GM21447 (cell line): ENCODE measurements at regions not wholly inside any gene's neighbourhood (a gene's known extent, or its start where the extent isn't known, plus 50 kb on each side); places are given as distances from the start of the nearest gene placed in this dataset.

Experiments used
- ATAC-seq: cut with Tn5 transposase; IDR thresholded peaks from one replicate; pipeline ENCODE4 v1.9.1; 2021; ENCODE audit not compliant: unreplicated experiment

DNA sequence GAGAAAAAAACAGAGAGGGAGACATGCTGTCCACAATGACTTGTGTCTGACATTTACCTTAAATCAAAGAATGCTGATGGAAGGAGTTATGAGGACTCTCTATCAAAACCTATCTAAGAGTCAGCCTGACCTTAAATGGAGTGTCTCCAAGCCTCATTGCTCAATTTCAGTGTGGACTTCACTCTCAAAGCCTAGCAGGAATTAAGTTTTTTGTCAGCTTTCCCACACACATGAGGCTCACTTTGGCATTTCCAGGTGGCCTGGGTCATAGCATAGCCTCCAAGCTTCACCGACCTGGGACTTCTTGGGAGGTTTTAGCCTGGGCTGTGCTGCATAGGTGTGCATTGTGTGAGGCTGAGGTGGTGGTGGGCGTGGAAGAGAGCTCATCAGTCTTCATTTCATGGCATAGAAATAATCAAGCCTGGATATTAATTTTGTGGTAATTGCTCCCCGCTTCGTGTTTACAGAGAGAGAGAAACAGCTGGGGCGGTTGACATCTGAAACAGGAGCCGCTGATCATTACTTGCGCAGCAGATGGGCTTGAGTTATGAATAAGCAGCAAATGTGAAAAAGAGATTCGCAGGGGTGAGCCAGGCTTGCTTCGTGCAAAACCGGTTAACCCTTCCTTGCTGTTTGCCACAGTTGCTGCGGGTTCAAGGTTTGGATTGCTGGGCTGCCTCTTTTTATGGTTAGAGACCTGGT, 647.8 kb downstream of the INHBA start:
- no peak for ATAC-seq

DNA sequence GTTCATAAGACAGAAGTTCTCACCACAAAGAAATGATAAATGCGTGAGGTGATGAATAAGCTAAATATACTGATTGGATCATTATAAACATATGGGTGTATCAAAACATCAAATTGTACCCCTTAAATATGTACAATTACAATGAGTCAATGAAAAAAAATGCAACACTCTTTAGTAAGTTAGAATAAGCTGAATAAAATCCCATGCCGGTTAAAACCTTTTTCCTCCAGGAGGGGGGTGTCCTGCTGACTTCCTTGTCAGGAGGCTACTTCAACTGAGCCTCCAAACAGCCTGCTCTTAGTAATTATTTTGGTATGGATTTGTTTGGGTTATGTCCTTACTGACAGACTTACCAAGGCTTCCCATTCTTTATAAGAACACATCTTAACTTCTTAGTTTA, 649.1 kb downstream of the INHBA start:
- no peak for ATAC-seq

DNA sequence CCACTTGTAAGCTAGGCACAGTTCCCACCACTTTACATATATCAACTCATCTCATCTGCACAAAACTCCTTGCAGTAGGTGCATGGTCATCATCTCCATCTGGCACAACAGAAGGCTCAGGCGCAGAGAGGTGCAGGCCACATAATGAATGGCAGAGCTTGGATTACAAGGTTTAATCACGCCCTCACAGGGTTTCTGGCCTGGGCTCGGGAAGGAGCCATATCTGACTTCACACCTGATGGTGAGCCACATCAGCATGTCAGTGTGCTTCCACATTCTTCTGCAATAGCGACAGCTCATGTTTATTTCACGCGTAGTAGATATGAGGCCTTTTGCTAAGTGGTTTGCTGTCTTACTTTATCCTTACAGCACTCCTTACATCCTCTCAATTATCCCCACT, 650.2 kb downstream of the INHBA start:
- no peak for ATAC-seq

DNA sequence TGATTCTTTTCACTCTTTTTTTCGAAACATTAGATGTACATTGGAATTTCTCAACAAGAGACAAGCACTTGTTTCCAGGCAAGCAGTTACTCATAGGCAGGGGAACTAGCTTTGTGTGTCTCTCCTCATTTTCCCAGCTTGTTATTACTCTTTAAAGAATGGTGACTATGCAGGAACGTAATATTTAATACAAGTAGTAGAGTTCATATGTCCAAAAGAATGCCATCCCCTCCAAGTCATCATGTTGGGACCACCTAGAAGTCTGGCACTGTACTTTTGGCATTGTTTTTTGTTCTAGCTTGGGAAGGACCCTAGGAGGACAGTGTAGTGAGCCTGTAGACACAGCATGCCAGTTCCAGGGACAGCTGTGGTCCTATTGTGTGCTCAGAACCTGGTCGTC, 650.7 kb downstream of the INHBA start:
- no peak for ATAC-seq

DNA sequence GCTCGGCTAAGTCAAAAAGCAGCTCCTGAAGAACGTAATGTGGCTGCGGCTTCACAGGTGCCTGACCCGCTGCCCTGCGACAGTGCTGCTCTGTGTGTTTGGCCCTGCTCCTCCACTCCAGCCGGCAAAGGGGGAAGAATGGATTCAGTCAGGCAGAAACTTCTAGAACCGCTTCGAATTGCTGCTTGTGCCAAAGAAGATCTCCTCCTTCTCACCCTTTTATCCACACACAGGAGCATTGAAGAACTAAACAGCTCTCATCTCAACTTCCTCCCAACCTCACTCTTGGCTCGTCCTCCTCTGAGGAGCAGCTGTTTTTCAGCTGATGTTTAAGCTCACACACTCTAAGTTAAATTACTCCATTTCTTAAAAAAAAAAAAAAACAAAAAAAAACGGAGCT, 651.4 kb downstream of the INHBA start:
- no peak for ATAC-seq

DNA sequence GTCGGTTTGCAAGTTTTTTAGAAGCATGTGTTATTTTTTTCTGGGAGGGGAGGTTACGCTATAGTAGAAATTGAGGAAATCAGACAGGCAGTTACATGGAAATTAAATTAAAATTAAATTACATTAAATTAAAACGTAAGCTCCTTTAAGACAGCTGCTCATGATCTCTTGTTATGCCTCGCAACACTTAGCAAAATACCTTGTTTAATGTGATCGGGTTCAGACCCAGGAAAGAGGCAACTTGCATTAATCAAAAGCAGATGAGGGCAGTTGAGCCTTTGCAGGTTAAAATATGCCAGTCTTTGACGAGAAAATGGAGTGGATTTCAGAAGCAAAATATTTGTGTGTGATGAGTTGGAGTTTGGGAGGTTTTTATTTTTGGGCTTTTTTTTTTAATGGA, 651.8 kb downstream of the INHBA start:
- no peak for ATAC-seq

DNA sequence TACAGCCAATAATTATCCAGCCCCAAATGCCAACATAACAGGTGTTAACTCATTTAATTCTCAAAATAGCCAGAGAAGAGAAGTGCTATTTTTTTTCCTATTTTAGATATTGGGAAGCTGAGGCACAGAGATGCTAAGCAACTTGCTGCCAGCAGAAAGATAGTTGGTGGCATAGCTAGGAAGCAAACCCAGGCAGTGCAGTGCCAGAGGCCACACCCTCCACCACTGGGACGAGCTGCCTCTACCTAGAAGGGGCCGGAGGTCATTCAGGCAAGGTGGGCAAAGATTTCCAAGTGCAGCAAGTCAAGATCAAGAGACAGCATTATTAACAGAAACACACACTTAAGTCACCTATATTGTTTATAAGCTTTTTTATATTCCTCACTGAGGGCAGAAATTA, 654.1 kb downstream of the INHBA start:
- no peak for ATAC-seq

DNA sequence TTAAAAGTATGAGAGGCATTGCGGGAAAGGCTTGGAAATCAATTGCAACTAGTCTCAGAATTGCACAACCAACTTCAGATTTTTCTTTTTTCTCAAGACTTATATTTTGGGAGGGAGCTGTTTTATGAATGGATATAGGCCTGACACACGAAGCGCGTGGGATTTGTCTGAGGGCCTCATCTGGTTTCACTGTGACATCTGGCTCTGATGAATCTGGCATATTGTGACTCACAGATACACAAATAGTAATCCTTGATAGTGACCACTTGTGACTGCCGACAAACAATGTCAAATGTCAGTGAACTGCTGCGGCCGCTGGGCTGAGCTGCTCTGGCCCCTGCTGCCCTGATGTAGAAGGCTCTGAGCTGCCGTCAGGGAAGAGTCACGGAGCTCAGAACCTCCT, 655.1 kb downstream of the INHBA start:
- no peak for ATAC-seq

DNA sequence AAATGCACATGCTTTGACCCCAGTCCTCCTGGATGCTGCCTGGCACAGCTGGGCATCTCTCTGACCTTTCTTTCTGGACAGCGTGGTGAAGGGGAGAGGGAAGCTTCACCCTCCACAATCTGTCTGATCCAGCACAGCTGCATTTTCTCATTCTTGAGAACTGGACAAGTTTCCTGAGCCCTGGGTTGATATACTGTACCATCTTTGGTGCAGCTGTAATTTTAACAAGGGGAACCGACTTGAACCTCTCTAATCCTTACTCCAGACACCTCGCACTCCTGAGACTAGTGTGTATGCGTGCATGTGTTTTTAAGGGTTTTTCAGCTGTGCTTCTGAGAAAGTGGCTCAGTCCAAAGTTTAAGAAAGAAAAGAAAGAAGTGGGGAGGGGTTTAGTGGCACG, 655.7 kb downstream of the INHBA start:
- ATAC-seq: no peak

DNA sequence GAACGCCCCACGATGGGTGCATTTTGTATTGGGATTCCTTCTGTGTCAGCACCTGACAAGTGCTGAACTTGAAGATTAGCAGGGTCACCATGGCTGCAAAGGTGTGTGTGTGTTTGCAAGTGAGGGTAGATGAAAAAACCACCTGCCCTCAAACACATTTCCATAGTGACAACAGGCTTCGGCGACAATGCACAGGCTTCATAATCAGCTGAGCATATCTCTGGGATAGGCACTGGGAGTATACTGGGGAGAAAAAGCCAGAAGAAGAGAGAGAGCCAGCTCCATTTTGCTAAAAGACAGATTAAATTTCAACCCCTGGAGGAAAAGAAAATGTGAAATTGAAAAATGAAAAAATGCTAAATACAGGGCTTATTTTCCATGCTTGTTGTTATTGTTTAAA, 656.1 kb downstream of the INHBA start:
- no peak for ATAC-seq

DNA sequence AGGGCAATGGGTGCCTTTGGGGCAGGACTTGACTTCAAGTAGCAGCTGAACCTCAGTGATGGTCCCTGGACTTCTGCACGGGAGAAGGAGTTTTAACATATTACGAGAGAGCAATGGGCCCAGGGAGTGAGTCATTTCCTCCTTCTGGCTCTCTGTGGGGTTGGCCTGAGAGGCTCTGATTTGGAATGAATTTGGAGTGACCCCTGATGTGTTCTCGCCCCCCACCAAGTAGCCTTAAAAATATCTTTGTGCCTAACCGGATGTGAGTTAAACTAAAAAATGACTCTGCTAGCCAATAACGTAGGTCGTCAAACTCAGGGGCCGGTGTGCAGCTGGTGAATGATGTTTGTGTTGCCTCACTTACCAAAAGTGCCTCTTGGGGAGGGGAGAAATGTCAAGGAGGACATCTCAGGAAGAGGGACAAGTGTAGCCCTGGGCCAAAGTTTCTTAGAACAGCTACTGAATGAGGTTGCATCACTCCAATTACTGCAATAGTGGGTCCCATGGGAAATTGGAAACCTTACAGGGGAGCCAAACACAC, 656.6 kb downstream of the INHBA start:
- no peak for ATAC-seq

DNA sequence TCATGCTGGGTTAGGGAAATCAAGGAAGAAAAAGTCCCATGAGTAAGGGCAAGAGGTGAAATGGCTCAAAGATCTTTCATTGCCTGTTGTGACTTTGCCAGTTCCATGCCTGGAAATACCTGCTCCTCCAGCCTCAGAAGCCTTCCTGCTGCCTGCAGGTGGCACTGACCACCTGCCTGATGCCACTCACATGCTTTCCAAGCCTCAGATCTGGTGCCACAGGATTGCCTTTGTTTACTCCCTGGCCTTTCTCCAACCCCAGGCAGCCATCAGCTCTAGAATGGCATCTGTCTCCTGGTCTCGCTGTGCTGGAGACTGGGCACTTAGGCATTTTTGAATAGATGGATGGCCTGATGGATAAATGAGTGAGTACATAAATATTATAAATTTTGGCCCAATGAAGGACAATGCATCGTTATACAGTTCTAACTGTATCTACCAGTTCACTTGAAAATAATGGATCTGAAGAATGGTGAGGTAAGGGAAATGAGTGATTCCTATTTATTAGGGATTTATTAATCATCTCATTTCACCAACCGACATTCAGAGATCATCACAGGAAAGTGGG, 657.2 kb downstream of the INHBA start:
- ATAC-seq: no peak

DNA sequence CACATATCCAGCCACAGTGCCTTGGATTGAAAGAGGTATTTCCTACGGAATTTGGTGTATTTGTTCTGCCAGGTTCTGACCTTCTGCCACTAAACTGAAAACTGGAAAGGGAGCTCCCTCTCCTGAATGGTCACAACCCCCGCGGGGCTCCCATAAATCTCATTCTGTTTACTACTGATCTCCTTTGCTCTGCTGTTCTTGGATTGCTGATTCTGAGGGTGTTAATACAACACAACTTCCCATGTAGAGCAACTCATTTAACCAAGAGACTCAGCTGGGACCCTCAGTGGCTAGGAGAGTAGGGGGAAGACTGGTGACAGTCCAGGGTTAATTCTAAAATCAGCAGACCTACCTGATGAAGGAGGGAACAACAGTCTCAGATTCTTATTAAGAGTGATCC, 662.9 kb downstream of the INHBA start:
- no peak for ATAC-seq

DNA sequence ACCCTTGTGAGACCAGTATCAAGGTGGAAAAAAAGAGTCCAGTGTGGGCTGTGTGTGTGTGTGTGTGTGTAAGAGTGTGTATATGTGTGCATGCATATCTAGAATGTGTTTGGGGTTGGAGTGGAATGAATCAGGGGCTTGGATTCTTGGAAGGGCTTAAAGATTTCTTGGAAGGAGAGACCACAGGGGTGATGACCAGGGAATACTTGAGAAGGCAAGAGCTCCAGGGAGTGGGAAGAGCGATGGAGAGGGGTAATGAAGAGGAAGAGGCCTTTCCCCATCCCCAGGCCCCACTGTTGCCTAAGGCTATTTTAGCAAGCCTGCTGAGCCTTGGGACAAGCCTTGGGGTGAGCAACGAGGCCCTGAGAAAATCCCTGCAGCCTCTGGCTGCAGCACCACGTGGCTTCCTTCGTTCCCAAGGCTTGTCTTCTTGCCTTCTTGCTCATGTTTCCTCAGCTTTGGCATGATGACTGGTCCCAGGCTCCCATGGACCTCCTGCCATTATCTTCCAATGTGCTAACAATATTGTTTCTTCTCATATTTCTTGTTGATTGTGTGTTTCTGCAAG, 663.4 kb downstream of the INHBA start:
- no peak for ATAC-seq

DNA sequence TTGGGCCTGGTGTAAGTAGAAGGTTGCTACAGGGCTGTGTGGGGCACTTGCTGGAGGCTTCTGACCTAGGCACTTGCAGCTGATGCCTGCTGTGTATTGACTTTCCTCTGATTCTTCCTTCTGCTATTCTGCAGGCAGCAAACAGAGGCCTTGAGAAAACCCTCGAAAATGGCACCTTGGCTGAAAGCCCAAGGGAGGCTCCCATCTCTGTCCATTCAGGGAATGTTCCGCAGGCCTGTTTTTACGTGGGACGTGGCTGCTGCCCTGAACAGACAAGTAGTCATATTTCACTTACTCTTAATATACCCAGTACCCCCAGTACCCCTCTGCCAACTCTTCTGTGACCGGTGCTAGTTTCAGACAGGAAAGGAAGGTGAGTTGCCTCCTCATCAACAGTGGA, 664.7 kb downstream of the INHBA start:
- ATAC-seq: no peak

DNA sequence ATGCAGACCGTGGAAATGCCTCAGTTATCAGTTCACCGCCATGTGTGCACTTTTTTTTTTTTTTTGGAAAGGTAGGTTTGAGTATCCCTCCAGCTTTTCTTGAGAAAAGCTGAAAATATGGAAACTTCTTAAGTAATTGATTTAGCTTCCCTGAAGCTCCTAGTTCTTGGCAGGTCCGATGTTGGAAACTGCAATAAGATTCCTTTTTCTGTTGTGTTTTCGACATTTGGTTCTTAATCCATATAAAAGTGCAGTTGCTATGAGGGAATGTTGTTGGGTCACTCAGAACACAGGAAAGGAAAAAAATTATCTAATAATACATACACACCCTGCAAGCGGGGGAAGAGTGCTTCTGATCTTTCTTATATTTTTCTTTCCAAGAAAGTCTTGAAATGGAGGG, 665.2 kb downstream of the INHBA start:
- ATAC-seq: no peak

DNA sequence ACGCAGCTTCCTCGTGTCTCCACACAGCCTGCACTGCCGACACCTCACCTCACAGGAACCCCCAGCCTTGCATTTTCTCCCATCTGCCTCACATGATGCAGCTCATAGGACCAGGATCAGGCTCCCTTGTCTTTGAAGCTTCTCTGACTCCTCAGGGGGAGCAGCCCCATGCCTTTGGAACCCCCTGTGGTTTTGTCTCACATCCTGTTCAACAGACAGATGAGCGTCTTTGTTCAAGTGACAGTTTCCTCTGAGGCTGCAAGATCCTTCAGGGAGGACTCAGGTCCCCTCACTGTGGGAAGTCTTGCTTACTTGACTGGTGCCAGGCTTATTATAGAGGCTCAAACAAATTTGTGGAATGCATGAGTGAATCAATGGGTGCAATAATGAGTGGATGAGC, 667.1 kb downstream of the INHBA start:
- no peak for ATAC-seq

DNA sequence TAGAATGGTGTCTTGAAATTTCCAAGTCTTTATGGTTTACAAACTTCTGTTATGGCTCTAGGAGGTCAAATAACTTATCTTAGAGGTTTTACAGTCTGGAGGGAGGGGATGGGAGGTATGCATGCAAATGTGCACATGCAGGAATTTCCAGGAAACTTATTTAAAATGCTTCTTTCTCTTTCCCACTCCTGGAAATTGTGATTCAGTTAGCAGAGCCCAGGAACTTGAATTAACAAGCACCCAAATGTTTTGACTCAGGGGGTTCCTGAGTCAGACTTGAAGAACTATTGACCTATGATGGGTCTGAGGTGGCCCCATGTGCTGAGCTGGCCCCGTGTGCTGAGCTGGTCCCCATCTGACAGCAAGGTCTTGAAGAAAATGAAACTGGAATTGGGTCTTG, 669.4 kb downstream of the INHBA start:
- no peak for ATAC-seq

DNA sequence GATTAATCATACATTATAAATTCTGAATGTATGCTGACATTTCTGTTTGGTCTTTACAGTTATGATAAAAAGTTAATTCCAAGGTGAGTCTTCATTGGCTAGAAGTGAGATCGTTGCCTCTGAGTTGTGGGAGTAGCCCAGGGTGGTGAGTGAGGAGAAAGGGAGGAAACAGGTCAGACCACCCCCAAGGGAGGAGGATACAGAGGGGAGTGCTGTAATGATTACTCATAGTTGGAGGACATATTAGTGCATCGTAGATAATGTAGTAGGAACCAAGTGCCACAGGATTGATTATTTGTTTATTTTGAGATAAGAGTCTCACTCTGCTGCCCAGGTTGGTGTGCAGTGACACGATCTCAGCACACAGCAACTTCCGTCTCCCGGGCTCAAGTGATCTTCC, 672.2 kb downstream of the INHBA start:
- ATAC-seq: no peak

DNA sequence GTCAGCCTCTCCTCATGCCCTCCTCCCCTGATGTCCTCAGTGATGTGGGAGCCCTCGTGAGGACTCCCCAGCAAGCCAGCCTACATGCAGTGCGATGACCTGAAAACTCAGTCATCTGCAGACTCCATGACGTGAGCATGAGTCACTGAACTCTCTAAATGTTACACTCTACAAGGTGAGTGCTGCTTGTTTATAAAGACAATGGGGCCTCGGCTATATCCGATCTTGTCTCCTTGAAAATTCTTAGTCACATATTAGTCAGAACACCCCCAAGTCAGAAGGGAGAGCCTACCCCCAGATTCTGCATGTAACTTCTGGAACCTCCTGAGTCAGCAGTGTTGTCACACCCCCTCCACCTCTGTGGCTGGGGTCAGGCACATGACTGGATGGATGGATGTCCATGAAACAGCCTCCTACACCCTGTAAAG, 673.8 kb downstream of the INHBA start:
- no peak for ATAC-seq

DNA sequence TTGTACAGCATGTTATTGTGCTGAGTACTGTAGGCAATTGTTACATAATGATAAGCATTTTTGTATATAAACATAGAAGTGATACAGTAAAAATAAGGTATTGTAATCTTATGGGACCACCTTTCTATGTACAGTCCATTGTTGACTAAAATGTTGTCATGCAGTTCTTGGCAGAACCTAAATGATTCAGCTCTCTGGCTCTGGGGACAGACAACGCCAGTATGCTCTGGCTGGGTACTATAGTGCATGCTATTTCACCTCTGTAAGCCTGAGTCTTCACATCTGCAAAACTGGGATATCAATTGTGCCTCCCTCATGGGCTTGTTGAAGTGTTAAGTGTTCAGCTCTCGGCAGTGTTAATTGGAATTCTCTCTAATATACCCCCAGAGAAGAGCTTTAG, 674.3 kb downstream of the INHBA start:
- ATAC-seq: no peak

DNA sequence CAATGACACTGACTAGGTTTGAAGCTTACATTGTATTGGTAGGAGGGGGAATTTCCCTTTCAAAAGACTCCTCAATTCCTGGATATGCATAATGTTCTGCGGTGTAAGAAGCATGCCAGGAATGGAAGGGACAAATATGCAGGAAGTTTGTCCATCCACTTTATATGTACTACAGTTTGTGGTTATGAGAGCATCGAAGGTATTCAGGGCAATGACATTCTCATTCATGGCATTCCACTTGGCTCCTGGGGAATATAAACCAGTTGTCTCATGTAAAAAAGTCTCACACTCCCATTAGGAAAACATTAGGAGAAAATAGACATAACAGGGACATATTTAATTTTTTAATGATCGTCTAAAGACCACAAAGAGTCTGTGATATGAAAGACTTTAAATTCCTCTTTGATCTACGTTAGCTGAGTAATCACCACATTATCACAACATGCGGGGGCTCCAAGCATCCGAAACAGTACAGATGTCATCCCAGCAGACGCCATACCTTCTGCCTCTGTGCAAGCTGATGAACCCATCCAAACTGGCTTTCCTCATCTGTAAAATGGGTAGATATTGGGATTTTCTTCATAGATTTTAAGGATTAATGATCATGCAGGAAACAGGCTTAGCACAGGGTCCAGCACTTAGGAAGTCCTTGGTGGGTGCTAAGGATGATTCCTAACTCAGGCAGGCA, 675.3 kb downstream of the INHBA start:
- no peak for ATAC-seq
